HL-60 (cell line): ENCODE measurements at regions not wholly inside any gene's neighbourhood (a gene's known extent, or its start where the extent isn't known, plus 50 kb on each side); places are given as distances from the start of the nearest gene placed in this dataset.

ENCODE experiments used
- CTCF ChIP-seq: IDR thresholded peaks from one replicate; pipeline ENCODE4 v1.5.1; 2011; ENCODE audit warnings: low read length, control low read depth, inconsistent platforms; ENCODE audit not compliant: insufficient read depth
- GABPA ChIP-seq: IDR thresholded peaks from 2 replicates; pipeline ENCODE4 v1.6.1; 2012; ENCODE audit warnings: low read depth

- TF ChIP-seq CTCF (no peak), GABPA (no peak)
These were observed 102.3 kb downstream of the RND3 start for GRCh38 chr2:150385211-150385610.
